SK-N-SH (cell line): ENCODE measurements at regions not wholly inside any gene's neighbourhood (a gene's known extent, or its start where the extent isn't known, plus 50 kb on each side); places are given as distances from the start of the nearest gene placed in this dataset.
A peak's percentile ranks its signal among the peaks of the same experiment; 100 is the strongest.

Source experiments
- CTCF ChIA-PET: fragments of 300-600, 350-600 bp; formaldehyde crosslinking; extraction: SDS; loops from one replicate; lab custom pipeline; 2021; lab: Yijun Ruan, JAX
- POLR2A ChIA-PET: fragments of 350-600 bp; sonication (Branson Sonifier 250); formaldehyde crosslinking; extraction: SDS; loops from one replicate; lab custom pipeline; 2020; ENCODE audit warnings: antibody characterized with exemption, inconsistent platforms; lab: Yijun Ruan, JAX
- DNase-seq: peaks from one replicate; pipeline ENCODE4 v3.0.0; 2012
- H2AFZ ChIP-seq: fragments of 200-600 bp; sonication (generic); 2 replicates; pipeline ENCODE4 v1.8.1; 2016; ENCODE audit warnings: antibody characterized with exemption, mild to moderate bottlenecking, low read depth
- H3F3A ChIP-seq: fragments of 200-600 bp; sonication (generic); replicated peaks from 2 replicates; pipeline ENCODE3; 2016; ENCODE audit warnings: antibody characterized with exemption, mild to moderate bottlenecking; ENCODE audit not compliant: insufficient read depth
- H3K27ac ChIP-seq, 2 experiments: fragments of 200-500 bp in 1 of 2; fragments of 200-600 bp in 1 of 2; sonication (Bioruptor generic) in 1 of 2; sonication (generic), shearing (Covaris generic) in 1 of 2; 2 replicates each; pipeline versions ENCODE4 v1.5.1 to v1.6.1; 2014 to 2016; ENCODE audit warnings: low read depth in 2 of 2, inconsistent platforms in 1 of 2, low read length in 1 of 2, mild to moderate bottlenecking in 1 of 2, mixed read lengths in 1 of 2
- H3K27me3 ChIP-seq: fragments of 200-600 bp; sonication (generic), shearing (Covaris generic); 2 replicates; pipeline ENCODE4 v1.6.1; 2016; ENCODE audit warnings: mixed run types; ENCODE audit not compliant: insufficient read depth
- H3K36me3 ChIP-seq, 2 experiments: fragments of 200-500 bp in 1 of 2; fragments of 200-600 bp in 1 of 2; sonication (Bioruptor generic) in 1 of 2; sonication (generic) in 1 of 2; replicated peaks in 1 of 2; 2 replicates each; pipeline versions ENCODE3 to v1.5.1; 2014 to 2016; ENCODE audit warnings: low read length in 1 of 2, mild to moderate bottlenecking in 1 of 2; ENCODE audit not compliant: insufficient read depth in 2 of 2, control insufficient read depth in 1 of 2
- H3K4me1 ChIP-seq, 2 experiments: fragments of 200-500 bp in 1 of 2; fragments of 200-600 bp in 1 of 2; sonication (Bioruptor generic) in 1 of 2; sonication (generic), shearing (Covaris generic) in 1 of 2; 2 replicates each; pipeline versions ENCODE4 v1.5.1 to v1.6.1; 2014 to 2016; ENCODE audit warnings: low read depth in 1 of 2, low read length in 1 of 2, mixed run types in 1 of 2; ENCODE audit not compliant: insufficient read depth in 2 of 2, control insufficient read depth in 1 of 2
- H3K4me2 ChIP-seq: fragments of 200-600 bp; sonication (generic), shearing (Covaris generic); 2 replicates; pipeline ENCODE4 v1.6.1; 2017; ENCODE audit warnings: mixed run types
- H3K4me3 ChIP-seq, 2 experiments: fragments of 200-500 bp in 1 of 2; fragments of 200-600 bp in 1 of 2; sonication (Bioruptor generic) in 1 of 2; sonication (generic), shearing (Covaris generic) in 1 of 2; 2 replicates each; pipeline versions ENCODE4 v1.5.1 to v1.8.1; 2014 to 2016; ENCODE audit warnings: low read depth in 2 of 2, inconsistent platforms in 1 of 2, low read length in 1 of 2, mild to moderate bottlenecking in 1 of 2, mixed read lengths in 1 of 2, moderate library complexity in 1 of 2
- H3K79me2 ChIP-seq: fragments of 200-600 bp; sonication (generic); 2 replicates; pipeline ENCODE4 v1.8.1; 2017; ENCODE audit warnings: mild to moderate bottlenecking; ENCODE audit not compliant: insufficient read depth
- H3K9ac ChIP-seq: fragments of 200-600 bp; sonication (generic); 2 replicates; pipeline ENCODE4 v1.6.1; 2017; ENCODE audit warnings: mixed run types
- H3K9me2 ChIP-seq: fragments of 200-600 bp; sonication (generic); 2 replicates; pipeline ENCODE4 v1.6.1; 2017; ENCODE audit warnings: mixed run types
- H3K9me3 ChIP-seq: fragments of 200-600 bp; sonication (generic); 2 replicates; pipeline ENCODE4 v1.6.1; 2017; ENCODE audit warnings: mixed run types, mild to moderate bottlenecking, moderate library complexity
- H4K20me1 ChIP-seq: fragments of 200-600 bp; sonication (generic); 2 replicates; pipeline ENCODE4 v1.6.1; 2017; ENCODE audit warnings: mild to moderate bottlenecking, mixed run types; ENCODE audit not compliant: insufficient read depth
- CTCF ChIP-seq: fragments of 200-600 bp; sonication (generic); IDR thresholded peaks from 2 replicates; pipeline ENCODE4 v1.6.1; 2017; ENCODE audit warnings: antibody characterized with exemption, mild to moderate bottlenecking, moderate library complexity
- ELF1 ChIP-seq: IDR thresholded peaks from 2 replicates; pipeline ENCODE4 v1.4.0; 2012
- EZH2phosphoT487 ChIP-seq: fragments of 200-600 bp; sonication (generic); IDR thresholded peaks from 2 replicates; pipeline ENCODE4 v1.6.1; 2017; ENCODE audit warnings: low read depth, mixed run types, mild to moderate bottlenecking, antibody characterized with exemption, moderate library complexity, borderline replicate concordance
- FOSL2 ChIP-seq: IDR thresholded peaks from 2 replicates; pipeline ENCODE4 v1.4.0; 2012; ENCODE audit warnings: low read depth, mild to moderate bottlenecking, moderate library complexity, borderline replicate concordance
- GABPA ChIP-seq: IDR thresholded peaks from 2 replicates; pipeline ENCODE4 v1.4.0; 2012; ENCODE audit warnings: low read depth, mild to moderate bottlenecking
- GATA2 ChIP-seq: sonication (generic); formaldehyde crosslinking; IDR thresholded peaks from 2 replicates; pipeline ENCODE4 v1.5.0; 2020; ENCODE audit warnings: mild to moderate bottlenecking, missing genetic modification reagents
- MAX ChIP-seq: IDR thresholded peaks from 2 replicates; pipeline ENCODE4 v1.4.0; 2012; ENCODE audit warnings: low read depth
- MEF2A ChIP-seq: IDR thresholded peaks from 2 replicates; pipeline ENCODE4 v1.4.0; 2012; ENCODE audit warnings: low read depth, borderline replicate concordance
- MXI1 ChIP-seq: IDR thresholded peaks from 2 replicates; pipeline ENCODE4 v1.6.1; 2012; ENCODE audit warnings: mild to moderate bottlenecking, low read depth, low read length, improper control_type of control experiment
- NRF1 ChIP-seq: IDR thresholded peaks from 2 replicates; pipeline ENCODE4 v1.6.1; 2012; ENCODE audit warnings: low read depth, mild to moderate bottlenecking, low read length
- POLR2AphosphoS5 ChIP-seq: IDR thresholded peaks from 2 replicates; pipeline ENCODE4 v1.6.1; 2012; ENCODE audit warnings: low read depth, low read length
- RFX5 ChIP-seq: IDR thresholded peaks from 2 replicates; pipeline ENCODE4 v1.6.1; 2012; ENCODE audit warnings: mild to moderate bottlenecking, improper control_type of control experiment, low read length
- SIN3A ChIP-seq: IDR thresholded peaks from 2 replicates; pipeline ENCODE4 v1.6.1; 2012; ENCODE audit warnings: low read depth, mild to moderate bottlenecking, low read length, moderate library complexity, borderline replicate concordance
- SMC3 ChIP-seq: IDR thresholded peaks from 2 replicates; pipeline ENCODE4 v1.6.1; 2012; ENCODE audit warnings: low read depth, low read length, improper control_type of control experiment
- TAF1 ChIP-seq: IDR thresholded peaks from 2 replicates; pipeline ENCODE4 v1.6.1; 2012; ENCODE audit warnings: low read depth, mild to moderate bottlenecking, low read length, moderate library complexity, borderline replicate concordance
- TCF12 ChIP-seq: IDR thresholded peaks from 2 replicates; pipeline ENCODE4 v1.4.0; 2012
- USF1 ChIP-seq: IDR thresholded peaks from 2 replicates; pipeline ENCODE4 v1.4.0; 2012; ENCODE audit warnings: low read depth, borderline replicate concordance
- YY1 ChIP-seq: IDR thresholded peaks from 2 replicates; pipeline ENCODE4 v1.4.0; 2012; ENCODE audit warnings: low read depth, mild to moderate bottlenecking
- WGBS: methylation state at CpG from one replicate; pipeline ENCODE4 v1.1.6; 2017; ENCODE audit warnings: low lambda C conversion rate; 5-methylcytosine and 5-hydroxymethylcytosine counted together
- TF ChIP-seq, protein P1 (sequence below): IDR thresholded peaks from 2 replicates; pipeline ENCODE4; 2012
- TF ChIP-seq, protein P2 (sequence below): IDR thresholded peaks from 2 replicates; pipeline ENCODE4 v1.6.1; 2012; ENCODE audit warnings: mild to moderate bottlenecking, low read depth, low read length, moderate library complexity

DNA sequence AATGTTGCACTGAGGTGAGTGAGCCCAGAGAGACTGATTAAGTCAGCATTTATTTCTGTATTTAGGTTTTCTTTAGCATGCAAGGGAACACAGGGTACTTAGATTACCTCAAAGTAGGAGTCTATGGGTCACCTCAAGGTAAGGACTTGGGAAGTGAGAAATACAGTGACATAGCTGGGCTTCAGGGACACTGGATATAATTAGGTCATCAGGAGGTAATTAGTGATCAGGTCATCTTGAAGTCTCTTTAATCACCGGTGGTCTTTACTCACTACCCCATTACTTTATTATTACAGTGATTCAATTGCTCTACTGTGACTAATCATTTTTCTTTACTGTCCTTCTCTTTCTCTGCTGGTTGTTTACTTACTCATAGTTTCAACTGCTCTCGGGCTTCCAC, 59.9 kb upstream of the KCNK1 start:
- WGBS = 9% methylated on average over 2 of the region's 2 CpGs
- H3K9ac ChIP-seq = no peak overlapping the region
- no peaks in the 10 kb centered on the region for H3K9me2 ChIP-seq
- ChIA-PET CTCF (interaction anchor here (0.5 to 1.1 kb wide), 2 partner anchors 32 to 54 kb away, joined by 3 read pairs; no protein-coding TSS in a partner anchor), POLR2A (no interaction called here)
- 0 out of 4 replicates have a peak overlapping the region, but pooled peaks of 1 of the 2 experiments have one; percentile 3 for H3K27ac ChIP-seq
- no peak overlapping the region for H2AFZ ChIP-seq
- no peaks in the 10 kb centered on the region for H3K9me3 ChIP-seq
- H3K27me3 ChIP-seq = no peaks in the 10 kb centered on the region
- H3F3A ChIP-seq = no peaks in the 10 kb centered on the region
- H3K79me2 ChIP-seq = no peaks in the 10 kb centered on the region
- no peak overlapping the region for H3K4me3 ChIP-seq
- TF ChIP-seq YY1 (no peak), TCF12 (peak; percentile 17; the same call in 1 of the 2 replicates), MXI1 (no peak), MEF2A (no peak), RFX5 (no peak)
- H4K20me1 ChIP-seq = no peaks in the 10 kb centered on the region
- no peak overlapping the region for H3K4me2 ChIP-seq
- no peaks in the 10 kb centered on the region for H3K4me1 ChIP-seq
- no peak for DNase-seq
- no peaks in the 10 kb centered on the region for H3K36me3 ChIP-seq

DNA sequence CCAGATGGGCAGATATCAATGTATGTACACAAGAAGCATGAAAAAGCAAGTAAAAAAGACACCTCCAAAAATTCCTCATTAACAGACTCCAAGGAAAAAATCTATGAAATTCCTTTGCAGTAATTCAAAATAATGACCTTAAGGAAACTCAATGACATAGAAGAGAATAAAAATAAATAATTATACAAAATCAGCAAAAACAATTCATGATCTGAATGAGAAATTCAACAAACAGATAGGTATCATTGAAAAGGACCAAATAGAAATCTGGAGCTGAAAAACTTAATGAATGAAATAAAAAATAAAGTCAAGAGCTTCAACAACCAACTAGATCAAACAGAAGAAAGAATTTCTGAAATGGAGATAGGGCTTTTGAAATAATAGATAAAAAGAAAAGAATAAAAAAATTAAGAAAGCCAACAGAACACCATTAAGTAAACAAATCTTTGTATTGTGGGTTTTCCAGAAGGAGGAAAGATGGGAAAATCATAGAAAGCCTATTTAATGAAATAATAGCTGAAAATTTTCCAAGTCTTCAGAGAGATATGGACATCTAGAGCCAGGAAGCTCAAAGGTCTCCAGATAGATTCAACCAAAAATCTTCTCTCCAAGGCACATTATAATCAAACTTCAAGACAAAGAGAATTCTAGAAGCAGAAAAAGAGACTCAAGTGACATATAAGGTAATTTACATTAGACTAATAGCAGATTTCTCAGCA, 52.0 kb upstream of the KCNK1 start:
- Histone ChIP-seq H3K9me3 (peaks cover 15% of the 10 kb centered on the region), H3K9me2 (no peaks in the 10 kb centered on the region), H3K4me3 (no peak overlapping the region), H3K36me3 (no peaks in the 10 kb centered on the region), H3K4me1 (no peaks in the 10 kb centered on the region), H3K27ac (no peak overlapping the region), H3K9ac (no peak overlapping the region), H3K4me2 (no peak overlapping the region), H3K27me3 (no peaks in the 10 kb centered on the region), H3K79me2 (no peaks in the 10 kb centered on the region), H3F3A (no peaks in the 10 kb centered on the region), H4K20me1 (no peaks in the 10 kb centered on the region), H2AFZ (no peak overlapping the region)
- CTCF ChIA-PET = interaction anchor here (0.7 to 0.9 kb wide), 2 partner anchors 120 to 121 kb away, joined by 3 read pairs; no protein-coding TSS in a partner anchor
- TF ChIP-seq, protein P1, sequence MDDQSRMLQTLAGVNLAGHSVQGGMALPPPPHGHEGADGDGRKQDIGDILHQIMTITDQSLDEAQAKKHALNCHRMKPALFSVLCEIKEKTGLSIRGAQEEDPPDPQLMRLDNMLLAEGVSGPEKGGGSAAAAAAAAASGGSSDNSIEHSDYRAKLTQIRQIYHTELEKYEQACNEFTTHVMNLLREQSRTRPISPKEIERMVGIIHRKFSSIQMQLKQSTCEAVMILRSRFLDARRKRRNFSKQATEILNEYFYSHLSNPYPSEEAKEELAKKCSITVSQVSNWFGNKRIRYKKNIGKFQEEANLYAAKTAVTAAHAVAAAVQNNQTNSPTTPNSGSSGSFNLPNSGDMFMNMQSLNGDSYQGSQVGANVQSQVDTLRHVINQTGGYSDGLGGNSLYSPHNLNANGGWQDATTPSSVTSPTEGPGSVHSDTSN = no peak
- TF ChIP-seq SMC3 = no peak
- TF ChIP-seq, protein P2, sequence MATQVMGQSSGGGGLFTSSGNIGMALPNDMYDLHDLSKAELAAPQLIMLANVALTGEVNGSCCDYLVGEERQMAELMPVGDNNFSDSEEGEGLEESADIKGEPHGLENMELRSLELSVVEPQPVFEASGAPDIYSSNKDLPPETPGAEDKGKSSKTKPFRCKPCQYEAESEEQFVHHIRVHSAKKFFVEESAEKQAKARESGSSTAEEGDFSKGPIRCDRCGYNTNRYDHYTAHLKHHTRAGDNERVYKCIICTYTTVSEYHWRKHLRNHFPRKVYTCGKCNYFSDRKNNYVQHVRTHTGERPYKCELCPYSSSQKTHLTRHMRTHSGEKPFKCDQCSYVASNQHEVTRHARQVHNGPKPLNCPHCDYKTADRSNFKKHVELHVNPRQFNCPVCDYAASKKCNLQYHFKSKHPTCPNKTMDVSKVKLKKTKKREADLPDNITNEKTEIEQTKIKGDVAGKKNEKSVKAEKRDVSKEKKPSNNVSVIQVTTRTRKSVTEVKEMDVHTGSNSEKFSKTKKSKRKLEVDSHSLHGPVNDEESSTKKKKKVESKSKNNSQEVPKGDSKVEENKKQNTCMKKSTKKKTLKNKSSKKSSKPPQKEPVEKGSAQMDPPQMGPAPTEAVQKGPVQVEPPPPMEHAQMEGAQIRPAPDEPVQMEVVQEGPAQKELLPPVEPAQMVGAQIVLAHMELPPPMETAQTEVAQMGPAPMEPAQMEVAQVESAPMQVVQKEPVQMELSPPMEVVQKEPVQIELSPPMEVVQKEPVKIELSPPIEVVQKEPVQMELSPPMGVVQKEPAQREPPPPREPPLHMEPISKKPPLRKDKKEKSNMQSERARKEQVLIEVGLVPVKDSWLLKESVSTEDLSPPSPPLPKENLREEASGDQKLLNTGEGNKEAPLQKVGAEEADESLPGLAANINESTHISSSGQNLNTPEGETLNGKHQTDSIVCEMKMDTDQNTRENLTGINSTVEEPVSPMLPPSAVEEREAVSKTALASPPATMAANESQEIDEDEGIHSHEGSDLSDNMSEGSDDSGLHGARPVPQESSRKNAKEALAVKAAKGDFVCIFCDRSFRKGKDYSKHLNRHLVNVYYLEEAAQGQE = no peak
- no peak for TF ChIP-seq CTCF
- no peak for TF ChIP-seq GATA2 (CRISPR knock-in tag)
- TF ChIP-seq GABPA = no peak
- no peak for TF ChIP-seq EZH2phosphoT487
- TF ChIP-seq TCF12 = no peak
- TF ChIP-seq MAX = no peak
- TF ChIP-seq USF1 = no peak
- no peak for TF ChIP-seq YY1
- TF ChIP-seq POLR2AphosphoS5 = no peak
- TF ChIP-seq RFX5 = no peak
- no peak for TF ChIP-seq FOSL2
- no peak for TF ChIP-seq TAF1
- TF ChIP-seq ELF1 = no peak
- TF ChIP-seq NRF1 = no peak
- no peak for TF ChIP-seq SIN3A
- TF ChIP-seq MXI1 = no peak
- POLR2A ChIA-PET = no interaction called here
- DNase-seq = no peak
